Left ventricle myocardium inferior (tissue), 1 donor: ENCODE measurements at regions not wholly inside any gene's neighbourhood (a gene's known extent, or its start where the extent isn't known, plus 50 kb on each side); places are given as distances from the start of the nearest gene placed in this dataset.
A peak's percentile ranks its signal among the peaks of the same experiment; 100 is the strongest.

ENCODE experiments used
- DNase-seq: peaks from one replicate; pipeline ENCODE4 v3.0.0-alpha.2; 2020
- H3K27ac ChIP-seq: fragments of 200-600 bp; replicated peaks from 2 replicates; pipeline ENCODE4 v1.8.0; 2021
- H3K27me3 ChIP-seq: fragments of 200-600 bp; 2 replicates; pipeline ENCODE4 v1.8.0; 2021; ENCODE audit warnings: low read depth
- H3K36me3 ChIP-seq: fragments of 200-600 bp; 2 replicates; pipeline ENCODE4 v1.8.0; 2021
- H3K4me1 ChIP-seq: fragments of 200-600 bp; 2 replicates; pipeline ENCODE4 v1.8.0; 2021
- H3K4me3 ChIP-seq: fragments of 200-600 bp; 2 replicates; pipeline ENCODE4 v1.8.0; 2021; ENCODE audit warnings: mild to moderate bottlenecking, moderate library complexity
- H3K9me3 ChIP-seq: fragments of 200-600 bp; replicated peaks from 2 replicates; pipeline ENCODE4 v1.8.0; 2021
- CTCF ChIP-seq: fragments of 200-600 bp; IDR thresholded peaks from 2 replicates; pipeline ENCODE4 v1.8.0; 2021; ENCODE audit warnings: antibody characterized with exemption, mild to moderate bottlenecking, borderline replicate concordance
- intact Hi-C: fragments of 100-400 bp; cut with micrococcal nuclease; formaldehyde crosslinking; loops from one replicate; pipeline ENCODE4 v1.11.0; 2022
- donor health status: DM: no; HTN: yes; CAD: no; lungs with severe emphysema.

- Histone ChIP-seq H3K27ac (no peak overlapping the region), H3K4me3 (no peak overlapping the region), H3K4me1 (no peaks in the 10 kb centered on the region), H3K27me3 (peaks cover 82% of the 10 kb centered on the region), H3K36me3 (no peaks in the 10 kb centered on the region), H3K9me3 (no peaks in the 10 kb centered on the region)
- DNase-seq: no peak
- TF ChIP-seq CTCF: no peak
- intact Hi-C loops: loop anchor here (5.0 kb wide), 1 partner anchor 134 kb away; no protein-coding TSS in a partner anchor
Observed at GRCh38 chr1:110766336-110766647, 91.6 kb upstream of the KCNA3 start.

DNA sequence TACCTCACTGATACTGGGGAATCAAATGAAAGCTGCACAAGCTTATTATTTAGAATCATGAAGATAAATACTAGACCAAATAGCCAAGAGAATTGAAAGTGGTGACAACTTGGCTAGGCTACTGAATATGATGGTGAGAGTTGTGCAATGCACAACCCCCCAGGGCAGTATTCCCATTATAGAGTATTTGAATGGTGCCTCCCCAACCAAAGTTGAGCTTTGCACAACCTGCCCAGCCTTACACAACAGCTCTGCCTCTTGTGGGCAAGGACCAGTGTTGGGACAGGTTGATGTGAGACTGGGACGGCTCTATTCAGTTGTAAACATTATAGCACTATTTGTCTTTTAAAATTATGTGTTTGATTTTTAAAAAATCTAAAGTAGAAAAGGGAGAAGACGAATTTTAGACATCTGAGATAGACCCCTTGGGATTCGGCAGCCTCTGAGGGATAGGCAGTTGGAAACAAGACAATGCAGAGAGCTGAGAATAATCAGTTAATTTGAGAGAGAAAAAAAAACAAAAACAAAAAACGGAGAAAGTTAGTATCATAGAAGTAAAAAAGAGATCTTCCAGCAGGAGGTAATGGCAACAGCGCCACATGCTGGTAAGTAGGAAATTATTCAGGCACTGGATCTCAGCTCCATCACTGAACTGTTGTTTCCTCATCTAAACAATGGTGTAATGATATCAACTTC, 91.0 kb upstream of the KCNA3 start:
- H3K27me3 ChIP-seq: peaks cover 85% of the 10 kb centered on the region
- TF ChIP-seq CTCF: peak; percentile 86
- H3K4me3 ChIP-seq: no peak overlapping the region
- H3K9me3 ChIP-seq: no peaks in the 10 kb centered on the region
- H3K4me1 ChIP-seq: no peaks in the 10 kb centered on the region
- H3K27ac ChIP-seq: no peak overlapping the region
- H3K36me3 ChIP-seq: no peaks in the 10 kb centered on the region
- DNase-seq: no peak
- intact Hi-C loops: loop anchor here (5.0 kb wide), 1 partner anchor 133 kb away; no protein-coding TSS in a partner anchor

- no peak for DNase-seq
- Histone ChIP-seq H3K4me1 (no peaks in the 10 kb centered on the region), H3K9me3 (no peaks in the 10 kb centered on the region), H3K36me3 (no peaks in the 10 kb centered on the region), H3K27me3 (peaks cover 82% of the 10 kb centered on the region), H3K4me3 (no peak overlapping the region), H3K27ac (no peak overlapping the region)
- intact Hi-C loops: no loop called here
- TF ChIP-seq CTCF: no peak
Observed at GRCh38 chr1:110763149-110763548, 88.4 kb upstream of the KCNA3 start.

- peaks cover 61% of the 10 kb centered on the region for H3K27me3 ChIP-seq
- intact Hi-C loops: no loop called here
- H3K36me3 ChIP-seq: no peaks in the 10 kb centered on the region
Observed at GRCh38 chr1:110760321-110760720, 85.6 kb upstream of the KCNA3 start.

GRCh38 chr1:110756506-110756905, 81.8 kb upstream of the KCNA3 start:
- Histone ChIP-seq H3K27ac (no peak overlapping the region), H3K27me3 (peaks cover 57% of the 10 kb centered on the region), H3K9me3 (no peaks in the 10 kb centered on the region), H3K4me3 (no peak overlapping the region), H3K36me3 (no peaks in the 10 kb centered on the region), H3K4me1 (peaks cover 3% of the 10 kb centered on the region)
- peak; percentile 62 for DNase-seq
- intact Hi-C loops: no loop called here
- TF ChIP-seq CTCF: no peak

More at GRCh38 chr1:110760321-110760720, 85.6 kb upstream of the KCNA3 start:
- H3K4me1 ChIP-seq: peaks cover 3% of the 10 kb centered on the region
- TF ChIP-seq CTCF: no peak
- no peak overlapping the region for H3K27ac ChIP-seq
- DNase-seq: no peak
- H3K4me3 ChIP-seq: no peak overlapping the region
- H3K9me3 ChIP-seq: no peaks in the 10 kb centered on the region
